ENCODE measurements at regions not wholly inside any gene's neighbourhood (a gene's known extent, or its start where the extent isn't known, plus 50 kb on each side); places are given as distances from the start of the nearest gene placed in this dataset.

DNA sequence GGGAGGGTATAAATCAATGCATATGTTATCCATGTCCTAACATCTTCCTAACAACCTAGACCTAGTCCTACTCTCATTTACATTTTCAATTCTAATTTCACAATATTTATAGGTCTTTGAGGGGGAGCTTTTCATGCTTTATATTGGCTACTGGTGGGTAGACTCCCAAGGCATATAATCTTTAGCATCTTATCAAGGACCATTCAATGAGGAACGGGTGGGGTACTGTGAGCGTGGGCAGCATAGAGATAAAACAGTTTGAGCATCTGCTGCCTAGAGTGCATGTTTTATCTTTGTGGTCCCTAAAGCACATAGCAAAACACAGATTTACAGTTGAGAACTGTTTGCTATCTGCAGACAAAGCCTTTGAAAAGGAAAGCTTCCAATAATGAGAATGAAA lies 427.6 kb upstream of the WWC1 start:
- DNase-seq (ENCODE audit: extremely low read depth, low read depth): no peak
- H3K4me3 ChIP-seq (replicated peaks; ENCODE audit: low read depth, low read length): no peak overlapping the region
- TF ChIP-seq, protein P1, sequence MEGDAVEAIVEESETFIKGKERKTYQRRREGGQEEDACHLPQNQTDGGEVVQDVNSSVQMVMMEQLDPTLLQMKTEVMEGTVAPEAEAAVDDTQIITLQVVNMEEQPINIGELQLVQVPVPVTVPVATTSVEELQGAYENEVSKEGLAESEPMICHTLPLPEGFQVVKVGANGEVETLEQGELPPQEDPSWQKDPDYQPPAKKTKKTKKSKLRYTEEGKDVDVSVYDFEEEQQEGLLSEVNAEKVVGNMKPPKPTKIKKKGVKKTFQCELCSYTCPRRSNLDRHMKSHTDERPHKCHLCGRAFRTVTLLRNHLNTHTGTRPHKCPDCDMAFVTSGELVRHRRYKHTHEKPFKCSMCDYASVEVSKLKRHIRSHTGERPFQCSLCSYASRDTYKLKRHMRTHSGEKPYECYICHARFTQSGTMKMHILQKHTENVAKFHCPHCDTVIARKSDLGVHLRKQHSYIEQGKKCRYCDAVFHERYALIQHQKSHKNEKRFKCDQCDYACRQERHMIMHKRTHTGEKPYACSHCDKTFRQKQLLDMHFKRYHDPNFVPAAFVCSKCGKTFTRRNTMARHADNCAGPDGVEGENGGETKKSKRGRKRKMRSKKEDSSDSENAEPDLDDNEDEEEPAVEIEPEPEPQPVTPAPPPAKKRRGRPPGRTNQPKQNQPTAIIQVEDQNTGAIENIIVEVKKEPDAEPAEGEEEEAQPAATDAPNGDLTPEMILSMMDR (IDR thresholded peaks at IDR 0.05; ENCODE audit: low read depth, low read length, missing control alignments): no peak

DNA sequence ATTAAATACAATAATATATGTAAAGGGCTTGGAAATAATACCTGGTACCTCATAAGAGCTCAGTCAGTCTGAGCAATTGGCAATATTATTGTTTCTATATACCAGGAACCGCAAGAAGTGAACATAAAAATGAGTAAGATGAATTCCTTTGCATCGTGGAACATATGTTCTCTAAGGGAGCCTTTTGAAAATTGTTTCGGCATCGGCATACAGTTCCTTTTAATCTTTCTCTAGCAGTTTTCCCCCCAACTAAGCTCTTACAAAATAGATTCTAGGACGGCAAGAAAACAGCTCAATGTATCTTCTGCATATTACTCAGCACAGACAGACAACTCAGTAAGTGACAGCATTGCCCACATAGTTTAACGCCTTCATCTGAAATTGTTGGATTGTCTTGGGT lies 426.6 kb upstream of the WWC1 start:
- TF ChIP-seq, protein P1 (IDR thresholded peaks at IDR 0.05; ENCODE audit: low read depth, low read length, missing control alignments): no peak
- no peak for DNase-seq (ENCODE audit: extremely low read depth, low read depth)
- H3K4me3 ChIP-seq (replicated peaks; ENCODE audit: low read depth, low read length): no peak overlapping the region

DNA sequence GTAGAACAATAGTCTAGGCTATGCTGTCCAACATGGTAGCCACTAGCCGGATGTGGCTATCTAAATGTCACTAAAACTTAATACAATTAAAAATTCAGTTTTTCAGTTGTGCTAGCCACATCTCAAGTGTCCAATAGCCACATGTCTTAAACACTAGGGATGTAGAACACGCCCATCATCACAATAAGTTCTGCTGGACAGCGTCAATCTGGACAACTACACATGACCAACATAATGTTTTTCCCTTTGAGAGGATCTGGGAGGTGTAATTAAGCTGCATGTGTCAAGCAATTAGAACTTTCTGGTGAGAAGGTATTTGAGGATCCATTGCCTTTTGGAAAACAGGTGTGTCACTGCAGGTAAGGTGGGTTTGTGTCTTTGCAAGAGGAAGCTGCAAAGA lies 424.6 kb upstream of the WWC1 start:
- TF ChIP-seq, protein P1 (IDR thresholded peaks at IDR 0.05; ENCODE audit: low read depth, low read length, missing control alignments): no peak
- DNase-seq (ENCODE audit: extremely low read depth, low read depth): no peak
- no peak overlapping the region for H3K4me3 ChIP-seq (replicated peaks; ENCODE audit: low read depth, low read length)

DNA sequence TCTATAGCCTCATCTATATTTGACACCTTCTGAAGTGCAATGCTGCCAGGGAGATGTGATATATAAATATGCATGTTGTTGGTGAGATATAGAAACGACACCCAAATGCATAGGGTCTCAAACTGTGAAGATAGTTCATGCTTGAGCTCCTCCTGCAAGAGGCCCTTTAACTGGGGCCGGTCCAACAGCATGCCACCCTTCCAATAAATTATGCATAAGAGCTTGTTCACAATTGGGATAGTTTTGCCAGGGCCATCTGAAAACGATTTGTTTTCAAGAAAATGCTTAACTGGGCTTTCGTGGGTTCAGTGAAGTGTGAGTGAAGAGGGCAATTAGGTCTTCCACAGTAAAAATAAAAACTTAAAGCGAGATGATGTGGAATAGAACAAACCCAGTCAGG lies 424.2 kb upstream of the WWC1 start:
- H3K4me3 ChIP-seq (replicated peaks; ENCODE audit: low read depth, low read length): no peak overlapping the region
- DNase-seq (ENCODE audit: extremely low read depth, low read depth): no peak
- TF ChIP-seq, protein P1 (IDR thresholded peaks at IDR 0.05; ENCODE audit: low read depth, low read length, missing control alignments): no peak

DNA sequence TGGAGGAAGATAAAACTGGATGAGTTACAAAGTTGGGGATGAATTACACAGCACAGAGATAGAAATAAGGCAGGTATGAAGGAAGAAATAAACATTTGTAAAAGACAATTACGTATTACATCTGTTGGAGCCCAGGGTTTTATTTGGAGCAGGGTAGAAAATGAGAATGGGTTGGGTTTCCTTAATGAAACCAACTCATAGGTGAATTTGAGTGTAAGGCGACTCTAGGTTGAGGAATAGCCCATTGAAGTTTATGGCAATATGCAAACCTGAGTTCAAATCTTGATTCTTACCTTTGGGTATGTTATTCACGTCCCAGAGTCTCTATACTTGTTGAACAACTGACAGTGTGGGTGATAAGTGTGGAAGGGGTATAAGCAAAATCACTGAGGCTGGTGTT lies 422.3 kb upstream of the WWC1 start:
- DNase-seq (ENCODE audit: extremely low read depth, low read depth): no peak
- TF ChIP-seq, protein P1 (IDR thresholded peaks at IDR 0.05; ENCODE audit: low read depth, low read length, missing control alignments): no peak
- no peak overlapping the region for H3K4me3 ChIP-seq (replicated peaks; ENCODE audit: low read depth, low read length)

DNA sequence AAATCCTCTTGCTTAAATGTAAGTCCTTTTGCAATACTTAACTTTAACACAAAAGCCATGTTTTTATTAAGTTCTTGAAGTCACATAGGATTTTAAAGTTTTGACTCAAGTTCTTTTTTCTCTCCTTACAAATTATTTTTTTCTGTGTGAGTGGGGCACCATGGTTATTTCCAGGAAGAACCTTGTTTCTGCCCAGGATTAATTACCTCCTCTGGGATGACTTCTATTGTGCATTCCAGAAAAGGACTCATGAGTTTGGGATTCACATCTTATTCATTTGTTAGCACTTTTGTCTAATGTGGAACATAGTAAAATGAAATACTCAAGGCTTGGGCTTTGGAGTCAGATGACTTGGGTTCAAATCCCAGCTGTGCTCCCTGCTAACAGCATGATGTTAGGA lies 421.4 kb upstream of the WWC1 start:
- TF ChIP-seq, protein P1 (IDR thresholded peaks at IDR 0.05; ENCODE audit: low read depth, low read length, missing control alignments): no peak
- no peak overlapping the region for H3K4me3 ChIP-seq (replicated peaks; ENCODE audit: low read depth, low read length)
- DNase-seq (ENCODE audit: extremely low read depth, low read depth): no peak

DNA sequence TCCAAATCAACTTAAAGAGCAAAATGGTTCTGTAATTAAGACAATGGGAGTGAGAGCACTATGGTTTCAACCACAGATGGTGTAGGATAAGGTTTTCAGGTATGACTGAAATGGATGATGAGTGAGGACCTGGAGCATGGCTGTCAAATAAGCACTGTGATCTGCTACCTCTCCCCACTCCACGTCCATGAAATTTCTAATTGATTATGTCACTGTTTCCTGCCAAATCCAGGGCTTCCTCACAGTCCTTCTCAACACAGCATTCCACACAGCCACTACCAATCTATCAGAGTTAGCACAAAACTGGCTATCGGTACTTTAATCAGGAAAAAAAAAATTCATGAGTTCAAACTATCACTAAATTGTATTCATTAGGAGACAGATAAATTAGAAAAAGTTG lies 420.4 kb upstream of the WWC1 start:
- no peak for DNase-seq (ENCODE audit: extremely low read depth, low read depth)
- H3K4me3 ChIP-seq (replicated peaks; ENCODE audit: low read depth, low read length): no peak overlapping the region
- TF ChIP-seq, protein P1 (IDR thresholded peaks at IDR 0.05; ENCODE audit: low read depth, low read length, missing control alignments): no peak
